HG03025 (cell line): ENCODE measurements at regions not wholly inside any gene's neighbourhood (a gene's known extent, or its start where the extent isn't known, plus 50 kb on each side); places are given as distances from the start of the nearest gene placed in this dataset.
"Not testable (repeated sequence)": the region's sequence is repeated elsewhere in the genome, so short reads cannot be mapped to it uniquely, and the experiment has no call there.

ENCODE experiments used
- ATAC-seq: cut with Tn5 transposase; IDR thresholded peaks from one replicate; pipeline ENCODE4 v1.9.1; 2021; ENCODE audit warnings: mild to moderate bottlenecking, moderate library complexity; ENCODE audit not compliant: unreplicated experiment, low FRiP score

DNA sequence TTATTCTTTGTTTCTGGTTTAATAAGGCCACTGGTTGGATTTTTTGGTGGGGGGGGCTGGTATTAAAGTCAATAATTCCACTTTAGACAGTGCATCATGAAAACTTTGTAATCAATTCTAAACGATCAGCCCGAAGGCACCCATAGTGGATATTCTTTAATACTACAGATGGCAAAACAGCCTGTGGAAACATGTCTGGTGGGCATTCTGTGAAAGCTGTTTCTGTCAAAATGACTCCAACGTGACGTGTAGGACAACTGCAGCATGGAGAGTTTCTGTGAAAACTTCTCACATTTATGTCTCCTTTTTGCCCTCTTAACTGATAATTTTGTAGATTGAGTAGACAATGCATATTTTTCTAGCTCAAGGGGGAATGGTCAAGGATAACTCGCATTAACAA, 185.8 kb upstream of the FLRT2 start:
- no peak for ATAC-seq

DNA sequence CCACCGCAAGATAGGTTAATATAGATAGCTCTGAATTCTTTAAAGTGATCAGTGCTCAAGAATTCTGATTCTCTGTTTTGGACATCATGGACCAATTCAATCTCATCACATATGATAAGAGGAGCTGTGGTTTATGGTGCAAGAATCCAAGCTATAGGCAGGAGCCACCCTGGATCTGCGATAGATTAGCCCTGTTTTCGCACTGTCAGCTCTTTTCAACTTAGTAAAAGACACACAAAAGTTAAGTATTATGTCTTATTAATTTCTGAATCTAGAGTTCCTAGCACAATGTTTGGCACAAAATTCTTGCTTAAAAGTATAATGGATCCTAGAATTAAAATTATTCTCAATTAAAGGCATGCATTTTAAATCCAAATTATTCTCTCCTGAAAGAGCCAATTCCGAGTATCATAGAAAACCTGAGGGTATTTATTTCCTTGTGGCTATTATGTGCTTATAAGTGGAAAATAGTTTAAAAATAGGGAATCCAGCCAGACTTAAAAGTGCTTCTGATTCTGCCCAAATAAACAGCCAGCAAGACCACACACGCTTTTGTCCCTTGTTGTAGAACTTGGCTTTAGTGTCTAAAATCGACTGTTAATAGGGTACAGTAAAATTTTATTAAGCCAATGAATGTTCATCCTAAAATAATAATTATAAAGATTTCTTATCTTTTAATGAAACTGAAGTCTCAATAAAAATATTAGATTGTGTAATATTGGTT, 184.9 kb upstream of the FLRT2 start:
- no peak for ATAC-seq

DNA sequence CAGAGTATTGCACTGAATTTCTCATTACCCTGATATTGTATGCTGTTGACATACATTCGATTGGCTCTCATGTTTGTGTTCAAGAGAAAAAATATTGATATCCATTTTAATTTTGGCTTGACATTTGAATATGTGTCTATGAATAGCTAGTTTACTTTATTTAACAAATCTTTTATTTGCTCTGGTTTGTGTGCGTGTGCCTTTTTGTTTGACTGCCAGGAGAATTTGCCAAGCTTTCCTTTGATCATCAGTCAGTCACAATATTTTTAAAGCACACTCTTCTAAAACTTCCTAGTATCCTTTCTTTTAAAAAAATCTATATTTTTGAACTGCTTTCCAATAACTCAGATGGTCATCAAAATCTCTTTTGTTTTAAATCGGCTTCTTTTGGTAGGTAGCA, 179.3 kb upstream of the FLRT2 start:
- no peak for ATAC-seq

DNA sequence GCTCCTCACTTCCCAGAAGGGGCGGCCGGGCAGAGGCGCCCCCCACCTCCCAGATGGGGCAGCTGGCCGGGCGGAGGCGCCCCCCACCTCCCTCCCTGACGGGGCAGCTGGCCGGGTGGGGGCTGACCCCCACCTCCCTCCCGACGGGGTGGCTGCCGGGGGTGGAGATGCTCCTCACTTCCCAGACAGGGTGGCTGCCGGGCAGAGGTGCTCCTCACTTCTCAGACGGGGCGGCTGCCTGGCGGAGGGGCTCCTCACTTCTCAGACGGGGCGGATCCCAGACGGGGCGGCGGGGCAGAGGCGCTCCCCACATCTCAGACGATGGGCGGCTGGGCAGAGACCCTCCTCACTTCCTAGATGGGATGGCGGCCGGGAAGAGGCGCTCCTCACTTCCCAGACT, 177.4 kb upstream of the FLRT2 start:
- not testable (repeated sequence) for ATAC-seq

DNA sequence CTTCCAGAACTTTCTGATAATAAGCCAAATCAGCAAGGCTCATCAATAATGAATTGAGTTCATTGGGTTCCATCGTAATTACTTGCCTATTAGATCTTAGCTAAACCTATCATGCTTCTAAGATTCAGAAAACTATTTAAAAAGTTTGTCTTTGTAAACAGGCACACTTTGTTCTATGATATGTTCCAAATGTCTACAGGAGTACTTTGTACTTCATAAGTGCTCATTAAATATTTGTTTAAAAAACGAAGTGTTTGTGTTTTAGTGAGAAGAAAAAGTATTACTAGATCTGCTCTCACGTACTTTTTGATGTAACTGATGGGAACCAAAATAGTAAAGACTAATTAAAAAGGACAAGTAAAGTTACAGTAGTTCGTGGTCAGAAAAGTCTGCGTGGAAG, 172.8 kb upstream of the FLRT2 start:
- ATAC-seq = no peak

DNA sequence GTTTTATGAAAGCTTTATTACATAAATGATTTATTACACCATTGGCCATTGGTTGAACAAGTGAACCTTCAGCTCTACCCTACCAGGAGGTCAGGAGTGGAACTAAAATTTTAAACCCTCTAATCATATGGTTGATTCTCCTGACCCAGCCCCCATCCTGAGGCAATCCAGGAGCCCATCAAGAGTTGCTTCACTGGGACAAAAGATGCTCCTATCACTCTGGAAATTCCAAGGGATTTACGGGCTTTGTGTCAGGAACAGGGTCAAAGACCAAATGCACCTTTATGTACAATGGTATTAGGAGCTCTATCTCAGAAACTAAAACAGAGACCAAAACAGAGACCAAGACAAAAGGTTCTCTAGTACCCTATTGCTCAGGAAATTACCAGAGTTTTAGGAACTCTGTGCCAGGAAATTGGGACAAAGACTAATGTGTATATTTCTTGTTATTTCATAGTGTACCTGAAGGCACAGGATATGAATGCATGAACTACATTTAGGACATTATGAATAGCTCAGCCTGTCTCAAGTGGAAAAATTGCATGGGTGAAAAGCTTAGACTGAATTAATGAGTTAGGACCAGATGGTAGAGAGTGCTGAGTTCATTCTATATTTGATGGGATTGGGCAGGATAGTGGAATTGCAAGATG, 171.7 kb upstream of the FLRT2 start:
- ATAC-seq = no peak

DNA sequence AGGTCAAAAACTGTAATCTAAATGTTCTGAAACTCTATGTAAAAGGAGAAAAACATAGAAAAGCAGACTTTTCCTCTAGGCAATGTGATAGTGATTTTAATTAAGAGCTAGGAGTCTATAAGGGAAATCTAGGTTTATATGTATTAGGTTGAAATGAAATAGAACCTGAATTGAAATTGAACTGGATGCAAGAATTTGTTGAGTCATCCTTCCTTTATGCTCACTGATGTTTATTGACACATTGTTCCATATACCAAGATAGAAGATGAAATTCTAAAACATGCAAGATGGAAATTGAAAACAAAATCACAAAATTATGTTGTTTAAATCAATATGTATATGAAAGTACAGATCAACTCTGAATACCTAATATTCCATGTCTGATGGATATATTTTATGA, 170.4 kb upstream of the FLRT2 start:
- ATAC-seq = no peak

DNA sequence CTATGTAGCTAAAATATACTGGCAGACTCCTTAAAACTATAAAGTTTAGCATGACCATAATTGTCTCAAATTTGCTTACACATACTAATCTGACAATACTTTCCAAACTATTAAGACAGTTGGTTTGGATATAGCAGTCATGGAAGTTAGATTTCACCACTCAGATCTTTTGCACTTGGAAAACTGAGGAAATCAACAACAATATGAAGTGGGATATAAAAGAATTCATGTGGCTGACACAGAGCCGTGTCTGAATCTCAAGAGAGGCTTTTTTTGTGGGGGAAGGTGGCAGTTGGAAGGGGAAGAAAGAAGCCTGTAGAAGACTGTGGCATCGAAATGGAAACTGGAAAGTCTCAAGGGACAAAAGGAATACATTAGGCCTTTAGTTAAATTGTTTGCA, 166.6 kb upstream of the FLRT2 start:
- no peak for ATAC-seq

DNA sequence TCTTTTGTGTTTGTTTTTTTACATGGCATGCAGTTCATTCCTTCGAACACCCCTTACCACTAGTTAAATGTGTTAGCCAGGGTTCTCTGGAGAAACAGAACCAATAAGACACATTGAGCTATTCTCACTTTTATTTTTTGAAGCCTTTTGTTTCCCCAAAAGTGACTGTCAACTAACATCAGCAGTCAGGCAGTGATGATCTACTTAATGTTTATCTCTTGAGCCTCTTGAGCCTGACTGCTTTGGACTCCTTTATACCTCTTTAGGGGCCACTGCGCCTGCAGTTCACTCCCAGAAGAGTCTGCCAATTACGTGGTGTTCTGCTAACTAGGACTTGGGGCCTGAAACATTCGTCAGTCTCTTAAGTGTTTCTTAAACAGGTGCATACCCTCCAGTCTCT, 163.7 kb upstream of the FLRT2 start:
- ATAC-seq = no peak

DNA sequence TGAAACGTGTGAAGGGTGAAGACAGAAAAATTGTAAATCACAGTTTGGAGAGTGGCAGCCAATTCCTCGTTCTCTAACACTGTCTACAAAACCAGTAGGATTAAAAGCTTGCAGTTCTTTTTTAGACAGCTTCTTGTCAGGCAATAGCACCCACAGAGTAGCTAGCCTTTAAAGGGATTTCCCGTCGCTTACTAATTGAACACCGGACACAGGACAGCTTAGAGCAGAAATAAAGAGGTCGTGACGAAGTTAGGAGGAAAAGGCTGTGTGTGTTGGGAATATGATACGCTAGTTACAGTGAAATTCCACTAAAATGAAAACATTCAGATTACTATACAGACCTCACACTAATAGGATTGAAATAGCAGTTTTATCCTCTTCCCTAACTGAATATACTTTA, 149.1 kb upstream of the FLRT2 start:
- no peak for ATAC-seq

DNA sequence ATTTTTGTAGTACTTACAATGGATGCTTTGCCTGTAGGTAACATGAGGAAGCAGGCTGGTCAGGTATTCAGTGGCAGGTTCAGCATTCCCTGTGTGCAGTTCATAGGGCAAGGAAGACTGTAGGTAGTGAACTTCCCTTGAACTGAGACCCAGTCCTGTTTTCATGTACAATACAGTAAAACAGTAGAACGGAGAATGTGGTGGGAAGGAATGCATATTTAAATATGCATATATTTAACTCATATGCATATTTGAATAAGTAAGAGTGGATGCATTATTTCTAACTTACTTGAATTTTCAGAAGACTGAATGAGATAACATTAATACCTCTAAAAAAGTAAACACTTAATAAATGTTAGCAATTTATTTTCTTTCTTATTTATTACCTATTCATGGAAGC, 147.6 kb upstream of the FLRT2 start:
- no peak for ATAC-seq

DNA sequence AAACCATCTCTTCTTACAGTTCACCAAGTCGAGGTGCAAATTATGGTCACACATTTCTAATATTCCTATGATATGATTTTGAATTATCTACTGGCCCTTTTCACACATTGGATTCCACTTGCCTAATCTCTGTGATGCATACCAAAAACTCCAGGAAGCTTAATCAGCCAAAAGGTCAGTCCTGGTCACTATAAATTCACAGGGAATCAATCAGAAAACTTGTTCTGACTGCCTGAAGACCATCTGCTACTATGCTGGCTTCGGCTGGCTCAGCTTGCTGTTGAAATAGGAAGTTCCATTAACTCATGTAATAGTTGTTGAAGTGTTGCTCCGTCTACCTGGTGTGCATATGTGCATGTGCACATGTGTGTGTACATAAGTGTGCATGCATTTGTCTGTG, 142.8 kb upstream of the FLRT2 start:
- no peak for ATAC-seq

DNA sequence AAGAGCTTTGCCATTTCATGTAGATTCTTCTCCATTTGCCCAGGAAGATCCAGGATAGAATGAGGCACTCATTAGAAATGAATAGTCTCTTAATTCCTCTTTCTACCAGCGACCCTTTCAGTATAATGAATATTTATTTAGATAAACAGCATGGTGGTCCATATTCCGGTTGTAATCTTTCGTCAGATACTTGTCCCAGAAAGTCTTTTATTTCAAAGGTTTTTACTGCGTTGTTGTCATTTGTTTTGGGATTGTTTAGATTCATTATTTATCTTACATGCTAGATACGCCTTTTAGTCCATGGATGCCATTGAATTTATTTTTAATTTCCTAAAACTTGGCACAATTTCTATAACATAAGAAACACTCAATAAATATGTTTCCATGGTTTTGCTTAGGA, 139.7 kb upstream of the FLRT2 start:
- ATAC-seq = no peak

DNA sequence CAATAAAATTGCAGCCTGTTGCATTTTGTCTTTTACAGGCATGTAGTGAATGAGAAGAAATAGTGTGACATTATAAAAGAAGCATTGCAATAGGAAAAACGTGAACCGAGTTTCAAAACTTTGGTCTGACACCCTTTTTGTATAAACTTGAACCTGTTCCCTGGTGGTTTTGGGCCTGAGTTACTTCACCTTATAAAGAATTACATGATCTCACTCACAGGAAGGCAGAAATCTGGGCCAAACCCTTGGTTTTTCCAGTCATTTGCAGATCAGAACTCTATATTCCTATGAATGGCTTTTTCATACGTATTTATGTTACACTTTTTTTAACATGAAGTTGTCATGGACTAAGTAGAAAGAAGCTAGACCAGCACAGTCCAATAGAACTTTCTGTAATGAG, 138.5 kb upstream of the FLRT2 start:
- ATAC-seq = no peak

DNA sequence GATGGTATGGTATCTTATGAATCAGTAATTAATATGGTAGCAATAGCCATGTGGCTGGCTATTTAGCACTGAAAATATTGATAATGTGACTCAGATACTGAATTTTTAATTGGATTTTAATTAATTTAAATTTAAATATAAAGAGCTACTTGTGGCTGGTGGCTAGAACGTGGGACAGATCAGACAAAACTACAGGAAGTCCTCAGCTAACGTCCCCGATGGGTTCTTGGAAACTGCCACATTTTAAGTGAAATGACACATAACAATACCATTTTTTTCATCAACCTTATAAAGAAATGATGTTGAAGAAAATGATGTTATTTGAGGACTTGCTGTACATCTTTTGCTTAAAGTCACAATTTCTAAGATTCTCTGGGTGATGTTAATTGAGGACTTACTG, 138.1 kb upstream of the FLRT2 start:
- ATAC-seq = no peak

DNA sequence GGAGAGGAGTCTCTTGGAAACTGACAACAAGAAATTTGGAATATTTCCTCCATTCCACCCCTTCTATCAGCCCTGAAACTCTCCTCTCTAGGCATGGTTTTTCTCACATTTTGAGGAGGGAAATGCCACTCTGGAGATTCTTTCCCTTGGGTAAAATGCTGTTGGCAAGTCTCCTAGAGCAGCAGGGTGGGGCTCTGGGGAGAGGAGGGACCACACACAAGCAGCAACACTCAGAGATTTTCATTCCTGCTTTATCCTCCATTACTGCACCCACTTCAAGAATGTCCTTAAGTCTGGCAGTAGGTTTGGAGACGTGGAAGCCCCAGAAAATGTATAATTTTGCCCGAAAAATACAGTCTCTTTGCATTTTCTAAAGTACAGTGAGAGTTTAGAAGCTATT, 130.8 kb upstream of the FLRT2 start:
- no peak for ATAC-seq

DNA sequence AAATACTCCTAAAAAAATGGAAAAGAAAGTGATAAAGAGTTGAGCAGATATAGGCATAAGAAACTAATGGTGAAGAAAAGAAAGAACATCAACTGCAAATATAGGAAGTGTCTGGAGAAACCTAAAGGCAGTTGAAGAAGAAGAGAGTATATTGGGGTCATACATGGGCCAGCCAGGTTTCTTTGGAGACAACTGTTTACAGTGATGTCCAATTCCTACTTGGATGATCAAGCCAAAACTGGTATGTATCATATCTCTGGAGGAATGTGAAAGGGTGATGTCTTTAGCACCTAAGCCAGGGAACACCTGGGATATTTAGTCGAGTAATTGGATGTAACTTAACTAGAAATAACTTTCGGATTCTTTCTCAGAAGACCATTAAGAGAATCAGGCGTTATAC, 129.3 kb upstream of the FLRT2 start:
- no peak for ATAC-seq

DNA sequence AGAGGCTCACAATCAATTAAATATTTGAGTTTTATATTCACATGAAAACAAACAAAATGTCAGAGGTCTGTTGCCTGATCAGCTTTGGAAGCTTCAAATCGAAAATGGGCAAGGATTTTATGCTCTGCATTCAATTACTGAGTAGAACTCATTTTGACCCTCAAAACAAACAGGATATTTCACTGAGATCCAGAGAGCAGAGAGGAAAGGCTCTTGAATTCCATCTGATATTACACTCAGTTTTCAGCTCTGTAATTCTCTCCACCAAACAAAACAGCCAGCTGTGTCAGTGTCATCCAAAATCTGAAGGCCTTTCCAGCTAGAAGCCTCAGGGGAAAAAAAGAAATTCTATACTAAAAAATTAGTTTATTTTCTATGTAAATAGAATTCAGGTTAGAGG, 128.6 kb upstream of the FLRT2 start:
- ATAC-seq = no peak

DNA sequence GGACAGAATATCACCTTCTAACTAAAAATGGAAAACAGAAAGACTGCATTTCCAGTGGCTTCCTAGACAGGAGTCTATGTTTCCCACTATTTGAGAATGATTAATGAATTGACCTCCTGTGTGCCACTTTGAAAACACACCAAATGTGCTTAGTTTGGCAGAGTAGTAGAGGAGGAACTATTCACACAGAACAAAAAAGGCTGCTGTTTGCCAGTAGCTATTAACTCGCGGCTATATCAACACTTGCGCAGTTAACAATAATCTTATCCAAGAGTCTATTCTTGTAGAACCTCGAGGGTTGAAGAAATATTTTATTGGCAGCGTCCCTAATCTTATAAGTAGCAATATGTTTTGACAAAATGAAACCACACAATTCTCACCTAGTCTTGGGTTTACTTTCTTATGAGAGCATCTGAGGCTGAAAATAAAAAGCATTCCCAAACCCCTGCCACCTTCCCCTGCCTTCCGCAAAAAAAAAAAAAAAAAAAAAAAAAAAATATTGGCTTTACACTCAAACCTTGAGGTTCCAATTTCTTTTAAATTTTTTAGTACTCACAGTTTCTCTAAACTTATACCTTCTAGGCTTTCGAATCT, 127.3 kb upstream of the FLRT2 start:
- ATAC-seq = no peak

DNA sequence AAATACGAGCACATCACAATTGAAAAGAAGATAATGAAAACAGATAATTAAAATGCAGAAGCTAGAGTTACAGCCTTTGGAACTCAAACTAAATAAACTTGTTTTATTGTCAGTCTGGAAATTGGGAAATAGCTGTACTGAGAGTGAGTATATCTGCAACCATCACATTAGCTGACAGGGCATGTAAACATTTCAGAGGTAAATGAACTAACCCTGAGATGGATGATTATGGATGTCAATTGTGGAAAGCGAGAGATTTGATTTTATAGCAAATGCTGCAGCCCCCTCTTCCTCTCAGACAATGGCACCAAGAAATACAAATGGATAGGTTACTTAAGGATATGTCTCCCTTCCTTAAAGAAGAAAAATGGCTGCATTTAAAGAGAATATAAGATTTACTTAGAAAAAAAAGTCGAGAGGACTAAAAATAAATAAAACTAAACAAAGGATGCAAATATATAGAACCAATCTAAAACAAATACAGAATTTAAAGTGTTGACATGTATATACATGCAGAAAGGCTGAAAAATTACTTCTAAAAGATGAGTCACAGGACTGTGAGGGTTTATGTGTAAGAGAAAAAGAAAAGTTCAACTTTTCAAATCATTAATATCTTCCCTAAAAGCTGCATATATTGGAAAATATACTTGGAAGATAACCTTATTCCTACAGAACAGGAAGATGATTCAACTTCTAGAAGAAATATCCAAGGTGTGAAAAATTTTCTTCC, 120.3 kb upstream of the FLRT2 start:
- ATAC-seq = no peak

DNA sequence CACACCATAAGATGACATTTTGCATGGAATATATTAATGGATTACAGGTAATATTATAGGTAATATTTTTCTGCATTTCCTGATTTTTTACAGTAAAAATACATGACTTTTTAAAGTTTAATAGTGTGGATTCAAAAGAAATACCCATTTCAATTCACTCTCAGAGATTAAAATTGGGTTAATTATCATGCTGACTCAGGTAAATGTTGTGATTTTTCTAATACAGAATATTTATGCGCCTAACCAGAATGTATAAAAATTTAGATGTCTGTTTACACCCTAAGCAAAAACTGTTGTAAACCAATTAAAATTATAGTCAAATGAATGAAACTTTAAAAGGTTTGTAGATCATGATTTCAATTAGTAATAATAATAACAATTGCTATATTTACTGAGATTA, 117.2 kb upstream of the FLRT2 start:
- ATAC-seq = no peak
